HG03108 (cell line): ENCODE measurements at regions not wholly inside any gene's neighbourhood (a gene's known extent, or its start where the extent isn't known, plus 50 kb on each side); places are given as distances from the start of the nearest gene placed in this dataset.
"Not testable (repeated sequence)": the region's sequence is repeated elsewhere in the genome, so short reads cannot be mapped to it uniquely, and the experiment has no call there.

Experiments used
- ATAC-seq: cut with Tn5 transposase; IDR thresholded peaks from one replicate; pipeline ENCODE4 v1.9.1; 2021; ENCODE audit warnings: moderate library complexity; ENCODE audit not compliant: unreplicated experiment

GRCh38 chr12:42030588-42030987, 114.1 kb downstream of the GXYLT1 start:
- no peak for ATAC-seq

- no peak for ATAC-seq
Observed at GRCh38 chr12:42027546-42027945, 117.1 kb downstream of the GXYLT1 start.

- ATAC-seq: no peak
Observed at GRCh38 chr12:42024495-42024830, 120.2 kb downstream of the GXYLT1 start.

- peak; percentile 74 for ATAC-seq
Observed at GRCh38 chr12:42023733-42024494, 120.8 kb downstream of the GXYLT1 start.

- ATAC-seq: not testable (repeated sequence)
Observed at GRCh38 chr12:42021937-42022336, 122.7 kb downstream of the GXYLT1 start.

GRCh38 chr12:42021469-42021868, 123.2 kb downstream of the GXYLT1 start:
- ATAC-seq: no peak

GRCh38 chr12:42020226-42020625, 124.4 kb downstream of the GXYLT1 start:
- ATAC-seq: no peak

- no peak for ATAC-seq
Observed at GRCh38 chr12:42019746-42020145, 124.9 kb downstream of the GXYLT1 start.

- no peak for ATAC-seq
Observed at GRCh38 chr12:42017051-42017450, 127.6 kb downstream of the GXYLT1 start.

GRCh38 chr12:42015051-42015461, 129.6 kb downstream of the GXYLT1 start:
- ATAC-seq: no peak

GRCh38 chr12:42012501-42012900, 132.2 kb downstream of the GXYLT1 start:
- not testable (repeated sequence) for ATAC-seq

- ATAC-seq: no peak
Observed at GRCh38 chr12:42010715-42011114, 134.0 kb downstream of the GXYLT1 start.

- no peak for ATAC-seq
Observed at GRCh38 chr12:42010257-42010656, 134.4 kb downstream of the GXYLT1 start.

GRCh38 chr12:42008996-42009395, 135.7 kb downstream of the GXYLT1 start:
- ATAC-seq: no peak

- ATAC-seq: no peak
Observed at GRCh38 chr12:42003031-42003430, 141.6 kb downstream of the GXYLT1 start.

- no peak for ATAC-seq
Observed at GRCh38 chr12:42002563-42002962, 142.1 kb downstream of the GXYLT1 start.

GRCh38 chr12:41998436-41998835, 146.2 kb downstream of the GXYLT1 start:
- ATAC-seq: no peak

- ATAC-seq: no peak
Observed at GRCh38 chr12:41993283-41993682, 151.4 kb downstream of the GXYLT1 start.

- ATAC-seq: no peak
Observed at GRCh38 chr12:41992692-41993215, 151.9 kb downstream of the GXYLT1 start.

GRCh38 chr12:41992022-41992421, 152.7 kb downstream of the GXYLT1 start:
- ATAC-seq: no peak

- ATAC-seq: no peak
Observed at GRCh38 chr12:41988715-41989114, 156.0 kb downstream of the GXYLT1 start.

GRCh38 chr12:41986513-41986912, 158.2 kb downstream of the GXYLT1 start:
- ATAC-seq: not testable (repeated sequence)

- no peak for ATAC-seq
Observed at GRCh38 chr12:41983856-41984255, 160.8 kb downstream of the GXYLT1 start.
